ENCODE measurements at regions not wholly inside any gene's neighbourhood (a gene's known extent, or its start where the extent isn't known, plus 50 kb on each side); places are given as distances from the start of the nearest gene placed in this dataset.

GRCh38 chr1:60987904-60988303 is 94.5 kb upstream of the NFIA start:
- DNase-seq (ENCODE audit: low read depth in 2 of 2) = no peak

DNA sequence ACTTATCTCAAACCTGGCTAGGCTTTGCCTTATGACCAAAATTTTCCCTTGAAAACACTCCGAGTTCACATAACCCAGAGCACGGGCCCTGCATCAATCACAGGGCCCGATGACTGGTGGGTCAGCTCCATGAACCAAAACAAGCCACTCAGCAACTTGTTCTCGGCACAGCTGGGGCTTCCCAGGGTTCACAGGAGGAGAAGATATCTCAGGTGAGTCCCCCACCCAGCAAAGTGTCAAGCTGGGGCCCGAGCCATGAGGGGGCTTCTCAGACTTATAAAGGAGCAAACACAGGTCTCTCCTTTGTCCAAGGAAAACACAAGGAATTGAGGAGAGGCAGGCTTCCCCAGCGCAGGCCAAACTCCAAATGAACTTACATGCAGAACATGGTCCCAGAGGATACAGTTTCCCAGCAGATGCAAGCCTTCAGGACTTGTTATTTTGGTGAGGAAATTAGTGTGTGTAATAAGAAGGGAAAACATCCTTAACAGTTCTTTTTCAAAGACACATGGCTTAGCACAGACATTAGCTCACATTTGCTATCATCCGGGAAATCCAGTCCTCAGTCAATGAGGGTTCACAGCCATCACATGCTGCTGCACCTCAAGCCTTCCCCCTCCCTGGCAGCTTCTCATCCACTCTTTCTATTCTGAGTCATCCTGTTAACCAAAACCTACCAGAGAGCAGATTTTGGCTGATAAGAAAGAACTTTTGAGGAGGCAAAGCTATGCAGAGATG is 98.1 kb upstream of the NFIA start:
- DNase-seq (ENCODE audit: low read depth in 2 of 2) = no peak

- DNase-seq (ENCODE audit: low read depth in 2 of 2) = no peak
Observed at GRCh38 chr1:60983701-60984061, 98.7 kb upstream of the NFIA start.

DNA sequence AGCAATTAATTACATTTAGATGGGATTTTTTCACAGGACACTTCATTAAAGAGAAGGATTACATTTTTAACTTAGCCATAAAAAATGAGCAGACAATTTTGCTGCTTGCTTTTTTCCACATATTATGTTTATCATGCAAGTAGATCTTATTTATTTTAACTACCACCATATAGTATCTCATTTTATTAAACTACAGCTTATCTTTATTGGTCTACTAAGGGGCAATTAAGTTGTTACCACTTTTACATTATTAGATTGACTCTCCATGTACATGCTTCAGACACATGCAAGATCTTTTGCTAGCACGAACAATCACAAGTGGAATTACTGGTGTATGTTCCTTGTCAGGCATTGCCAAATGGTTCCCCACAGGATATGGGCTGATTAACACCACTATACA is 99.8 kb upstream of the NFIA start:
- no peak for DNase-seq (ENCODE audit: low read depth in 2 of 2)

GRCh38 chr1:60981357-60981756 is 101.0 kb upstream of the NFIA start:
- DNase-seq (ENCODE audit: low read depth in 2 of 2) = no peak

- DNase-seq (ENCODE audit: low read depth in 2 of 2) = no peak
Observed at GRCh38 chr1:60978421-60979357, 103.7 kb upstream of the NFIA start.

- DNase-seq (ENCODE audit: low read depth in 2 of 2) = no peak
Observed at GRCh38 chr1:60977661-60978060, 104.7 kb upstream of the NFIA start.

- DNase-seq (ENCODE audit: low read depth in 2 of 2) = no peak
Observed at GRCh38 chr1:60974524-60975372, 107.6 kb upstream of the NFIA start.

GRCh38 chr1:60973668-60974067 is 108.7 kb upstream of the NFIA start:
- DNase-seq (ENCODE audit: low read depth in 2 of 2) = no peak

GRCh38 chr1:60972841-60973364 is 109.5 kb upstream of the NFIA start:
- no peak for DNase-seq (ENCODE audit: low read depth in 2 of 2)

DNA sequence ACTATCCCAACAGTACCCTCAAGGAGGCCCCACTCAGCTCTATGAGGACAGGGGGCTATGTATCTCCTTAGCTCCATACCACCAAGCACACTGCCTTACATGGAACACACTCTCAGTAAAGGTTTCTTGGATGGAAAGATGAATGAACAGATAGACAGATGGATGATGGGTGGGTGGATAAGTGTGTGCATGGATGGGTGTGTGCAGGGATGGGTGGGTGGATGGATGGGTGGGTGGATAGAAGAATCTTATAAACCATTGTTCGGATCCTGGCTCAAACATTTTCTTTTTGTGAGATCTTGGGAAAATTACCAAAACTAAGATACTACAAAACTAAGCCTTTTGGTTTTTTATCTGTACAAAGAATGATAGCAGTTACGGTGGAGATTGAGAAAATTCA is 111.0 kb upstream of the NFIA start:
- DNase-seq (ENCODE audit: low read depth in 2 of 2) = no peak

GRCh38 chr1:60969971-60970509 is 112.3 kb upstream of the NFIA start:
- no peak for DNase-seq (ENCODE audit: low read depth in 2 of 2)

DNA sequence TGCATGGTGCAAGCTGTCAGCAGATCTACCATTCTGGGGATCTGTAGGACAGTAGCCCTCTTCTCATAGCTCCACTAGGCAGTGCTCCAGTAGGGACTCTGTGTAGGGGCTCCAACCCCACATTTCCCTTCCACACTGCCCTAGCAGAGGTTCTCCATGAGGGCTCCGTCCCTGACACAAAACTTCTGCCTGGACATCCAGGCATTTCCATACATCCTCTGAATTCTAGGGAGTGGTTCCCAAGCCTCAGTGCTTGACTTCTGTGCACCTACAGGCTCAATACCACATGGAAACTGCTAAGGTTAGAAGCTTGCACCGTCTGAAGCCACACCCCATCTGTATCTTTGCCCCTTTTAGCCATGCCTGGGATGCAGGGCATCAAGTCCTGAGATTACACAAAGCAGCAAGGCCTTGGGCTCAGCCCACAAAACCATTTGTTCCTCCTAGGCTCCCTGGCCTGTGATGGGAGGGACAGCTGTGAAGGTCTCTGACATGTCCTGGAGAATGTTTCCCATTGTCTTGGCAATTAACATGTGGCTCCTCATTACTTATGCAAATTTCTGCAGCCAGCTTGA is 117.0 kb upstream of the NFIA start:
- DNase-seq (ENCODE audit: low read depth in 2 of 2) = no peak

- DNase-seq (ENCODE audit: low read depth in 2 of 2) = no peak
Observed at GRCh38 chr1:60963167-60963940, 119.0 kb upstream of the NFIA start.

DNA sequence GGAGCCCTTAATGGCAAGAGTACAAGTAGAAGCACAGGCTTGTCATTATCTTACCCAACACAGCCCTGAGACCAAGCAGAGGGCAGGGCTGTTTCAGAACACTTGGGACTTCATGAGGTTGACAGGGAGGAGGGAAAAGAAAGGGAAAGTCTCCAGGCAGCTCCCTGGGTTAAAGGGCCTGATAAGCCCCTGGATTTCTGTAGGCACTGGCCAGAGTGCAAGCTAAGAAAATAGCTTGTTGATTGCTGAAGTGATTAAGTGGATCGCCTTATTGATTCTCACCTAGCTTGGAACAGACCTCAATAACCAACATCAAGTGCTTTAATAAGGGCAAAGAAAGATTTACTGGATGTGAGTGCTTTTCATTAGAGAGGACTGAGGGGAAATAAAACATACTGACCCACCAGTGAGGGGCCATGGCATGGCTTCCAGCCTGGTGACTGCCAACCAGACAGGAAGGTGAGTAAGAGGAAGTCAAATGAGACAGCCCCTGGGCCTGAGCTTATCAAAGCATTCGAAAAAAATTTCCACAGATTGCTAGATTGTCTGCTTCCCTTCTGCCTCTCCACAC is 121.4 kb upstream of the NFIA start:
- no peak for DNase-seq (ENCODE audit: low read depth in 2 of 2)

DNA sequence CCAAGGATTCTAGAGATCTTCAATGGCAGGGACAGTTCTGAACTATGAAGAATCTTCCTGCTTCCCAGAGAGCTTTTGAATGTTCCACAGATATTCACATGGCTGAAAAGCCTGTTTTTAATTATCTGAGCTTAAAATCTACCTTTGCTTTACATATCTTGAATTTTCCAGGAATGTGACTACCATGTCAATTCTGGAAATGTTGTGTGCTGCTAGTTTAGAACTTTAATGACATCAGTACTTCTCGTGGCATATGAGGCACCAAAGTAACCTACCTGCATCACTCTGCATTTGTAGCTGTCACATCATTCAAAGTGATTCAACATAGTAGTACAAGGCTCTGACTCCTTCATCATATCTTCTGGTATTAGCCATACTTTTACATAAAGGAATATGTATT is 122.7 kb upstream of the NFIA start:
- no peak for DNase-seq (ENCODE audit: low read depth in 2 of 2)

- DNase-seq (ENCODE audit: low read depth in 2 of 2) = no peak
Observed at GRCh38 chr1:60958001-60958400, 124.4 kb upstream of the NFIA start.

GRCh38 chr1:60956520-60956919 is 125.8 kb upstream of the NFIA start:
- DNase-seq (ENCODE audit: low read depth in 2 of 2) = no peak

- no peak for DNase-seq (ENCODE audit: low read depth in 2 of 2)
Observed at GRCh38 chr1:60952612-60953111, 129.7 kb upstream of the NFIA start.

All from fibroblast of skin of left biceps (primary cell).